ENCODE measurements at regions not wholly inside any gene's neighbourhood (a gene's known extent, or its start where the extent isn't known, plus 50 kb on each side); places are given as distances from the start of the nearest gene placed in this dataset.

DNA sequence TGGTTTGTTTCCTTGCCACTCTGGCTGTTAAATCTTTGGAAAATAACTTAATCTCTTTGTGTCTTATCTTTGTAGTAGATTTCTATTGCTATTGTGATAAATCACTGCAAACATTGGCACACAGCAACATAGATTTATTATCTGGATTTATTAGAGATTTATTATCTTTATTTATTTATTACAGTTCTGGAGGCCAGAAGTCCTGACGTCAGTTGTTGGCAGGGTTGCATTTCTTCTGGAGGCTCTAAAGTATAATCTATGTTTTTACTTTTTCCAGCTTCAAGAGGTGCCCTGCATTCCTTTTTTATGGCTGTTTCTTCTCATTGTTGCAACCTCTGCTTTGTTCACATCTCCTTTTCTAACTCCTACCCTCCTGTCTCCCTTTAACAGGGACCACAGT lies 542.8 kb downstream of the GRXCR1 start:
- TF ChIP-seq, protein P1, sequence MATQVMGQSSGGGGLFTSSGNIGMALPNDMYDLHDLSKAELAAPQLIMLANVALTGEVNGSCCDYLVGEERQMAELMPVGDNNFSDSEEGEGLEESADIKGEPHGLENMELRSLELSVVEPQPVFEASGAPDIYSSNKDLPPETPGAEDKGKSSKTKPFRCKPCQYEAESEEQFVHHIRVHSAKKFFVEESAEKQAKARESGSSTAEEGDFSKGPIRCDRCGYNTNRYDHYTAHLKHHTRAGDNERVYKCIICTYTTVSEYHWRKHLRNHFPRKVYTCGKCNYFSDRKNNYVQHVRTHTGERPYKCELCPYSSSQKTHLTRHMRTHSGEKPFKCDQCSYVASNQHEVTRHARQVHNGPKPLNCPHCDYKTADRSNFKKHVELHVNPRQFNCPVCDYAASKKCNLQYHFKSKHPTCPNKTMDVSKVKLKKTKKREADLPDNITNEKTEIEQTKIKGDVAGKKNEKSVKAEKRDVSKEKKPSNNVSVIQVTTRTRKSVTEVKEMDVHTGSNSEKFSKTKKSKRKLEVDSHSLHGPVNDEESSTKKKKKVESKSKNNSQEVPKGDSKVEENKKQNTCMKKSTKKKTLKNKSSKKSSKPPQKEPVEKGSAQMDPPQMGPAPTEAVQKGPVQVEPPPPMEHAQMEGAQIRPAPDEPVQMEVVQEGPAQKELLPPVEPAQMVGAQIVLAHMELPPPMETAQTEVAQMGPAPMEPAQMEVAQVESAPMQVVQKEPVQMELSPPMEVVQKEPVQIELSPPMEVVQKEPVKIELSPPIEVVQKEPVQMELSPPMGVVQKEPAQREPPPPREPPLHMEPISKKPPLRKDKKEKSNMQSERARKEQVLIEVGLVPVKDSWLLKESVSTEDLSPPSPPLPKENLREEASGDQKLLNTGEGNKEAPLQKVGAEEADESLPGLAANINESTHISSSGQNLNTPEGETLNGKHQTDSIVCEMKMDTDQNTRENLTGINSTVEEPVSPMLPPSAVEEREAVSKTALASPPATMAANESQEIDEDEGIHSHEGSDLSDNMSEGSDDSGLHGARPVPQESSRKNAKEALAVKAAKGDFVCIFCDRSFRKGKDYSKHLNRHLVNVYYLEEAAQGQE (IDR thresholded peaks at IDR 0.05; ENCODE audit: insufficient read depth in 1 of 2, low read depth in 2 of 2, low read length in 2 of 2), result no peak
- no peak for TF ChIP-seq TAF1 (IDR thresholded peaks at IDR 0.05; ENCODE audit: borderline replicate concordance, insufficient read depth, low read length)
